Cardiac muscle cell (in vitro differentiated cells and primary cell): ENCODE measurements at regions not wholly inside any gene's neighbourhood (a gene's known extent, or its start where the extent isn't known, plus 50 kb on each side); places are given as distances from the start of the nearest gene placed in this dataset.

ENCODE experiments used
- DNase-seq, 2 donors: peaks; one replicate each; pipeline versions ENCODE4 v3.0.0 to v3.0.0-alpha.2; 2010 to 2017; ENCODE audit warnings: low read depth in 1 of 2, low spot score in 1 of 2
- H3K27ac ChIP-seq: fragments of 200-600 bp; sonication (generic); 2 replicates; pipeline ENCODE4 v1.5.1; 2016
- H3K27me3 ChIP-seq: fragments of 200-600 bp; sonication (generic); 2 replicates; pipeline ENCODE4 v1.6.0; 2016; ENCODE audit warnings: control low read depth
- H3K36me3 ChIP-seq: fragments of 200-600 bp; sonication (generic); 2 replicates; pipeline ENCODE4 v1.5.1; 2016; ENCODE audit warnings: control low read depth
- H3K4me1 ChIP-seq: fragments of 200-600 bp; sonication (generic); 2 replicates; pipeline ENCODE4 v1.8.1; 2017; ENCODE audit warnings: low read depth, mild to moderate bottlenecking, mixed run types
- H3K4me3 ChIP-seq: fragments of 200-600 bp; sonication (generic); 2 replicates; pipeline ENCODE4 v1.5.1; 2016; ENCODE audit warnings: mild to moderate bottlenecking
- H3K9me3 ChIP-seq: fragments of 200-600 bp; sonication (generic); 2 replicates; pipeline ENCODE4 v1.5.1; 2017; ENCODE audit warnings: low read depth, mild to moderate bottlenecking, control low read depth
- TF ChIP-seq, protein P1 (sequence below): IDR thresholded peaks from 2 replicates; pipeline ENCODE4 v1.5.1; 2012; ENCODE audit warnings: low read depth, mild to moderate bottlenecking, low read length

DNA sequence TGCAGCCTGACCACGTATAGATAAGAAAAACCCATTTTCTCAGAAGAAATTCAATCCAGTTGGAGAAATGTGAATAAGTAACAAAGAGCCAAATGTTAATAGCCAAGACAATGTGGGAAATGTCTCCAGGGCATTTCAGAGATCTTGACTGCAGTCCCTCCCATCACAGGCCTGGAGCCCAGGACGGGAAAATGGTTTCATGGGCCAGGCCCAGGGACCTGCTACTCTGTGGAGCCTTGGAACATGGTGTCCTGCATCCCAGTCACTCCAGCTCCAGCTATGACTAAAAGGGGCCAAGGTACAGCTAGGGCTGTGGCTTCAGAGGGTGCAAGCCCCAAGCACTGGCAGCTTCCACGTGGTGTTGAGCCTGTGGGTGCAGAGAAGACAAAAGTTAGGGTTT is 490.0 kb downstream of the CYLC2 start:
- H3K4me1 ChIP-seq = no peaks in the 10 kb centered on the region
- H3K27ac ChIP-seq = no peak overlapping the region
- TF ChIP-seq, protein P1, sequence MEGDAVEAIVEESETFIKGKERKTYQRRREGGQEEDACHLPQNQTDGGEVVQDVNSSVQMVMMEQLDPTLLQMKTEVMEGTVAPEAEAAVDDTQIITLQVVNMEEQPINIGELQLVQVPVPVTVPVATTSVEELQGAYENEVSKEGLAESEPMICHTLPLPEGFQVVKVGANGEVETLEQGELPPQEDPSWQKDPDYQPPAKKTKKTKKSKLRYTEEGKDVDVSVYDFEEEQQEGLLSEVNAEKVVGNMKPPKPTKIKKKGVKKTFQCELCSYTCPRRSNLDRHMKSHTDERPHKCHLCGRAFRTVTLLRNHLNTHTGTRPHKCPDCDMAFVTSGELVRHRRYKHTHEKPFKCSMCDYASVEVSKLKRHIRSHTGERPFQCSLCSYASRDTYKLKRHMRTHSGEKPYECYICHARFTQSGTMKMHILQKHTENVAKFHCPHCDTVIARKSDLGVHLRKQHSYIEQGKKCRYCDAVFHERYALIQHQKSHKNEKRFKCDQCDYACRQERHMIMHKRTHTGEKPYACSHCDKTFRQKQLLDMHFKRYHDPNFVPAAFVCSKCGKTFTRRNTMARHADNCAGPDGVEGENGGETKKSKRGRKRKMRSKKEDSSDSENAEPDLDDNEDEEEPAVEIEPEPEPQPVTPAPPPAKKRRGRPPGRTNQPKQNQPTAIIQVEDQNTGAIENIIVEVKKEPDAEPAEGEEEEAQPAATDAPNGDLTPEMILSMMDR = no peak
- DNase-seq = no peak
- no peaks in the 10 kb centered on the region for H3K9me3 ChIP-seq
- H3K36me3 ChIP-seq = no peaks in the 10 kb centered on the region
- no peaks in the 10 kb centered on the region for H3K27me3 ChIP-seq
- no peak overlapping the region for H3K4me3 ChIP-seq

DNA sequence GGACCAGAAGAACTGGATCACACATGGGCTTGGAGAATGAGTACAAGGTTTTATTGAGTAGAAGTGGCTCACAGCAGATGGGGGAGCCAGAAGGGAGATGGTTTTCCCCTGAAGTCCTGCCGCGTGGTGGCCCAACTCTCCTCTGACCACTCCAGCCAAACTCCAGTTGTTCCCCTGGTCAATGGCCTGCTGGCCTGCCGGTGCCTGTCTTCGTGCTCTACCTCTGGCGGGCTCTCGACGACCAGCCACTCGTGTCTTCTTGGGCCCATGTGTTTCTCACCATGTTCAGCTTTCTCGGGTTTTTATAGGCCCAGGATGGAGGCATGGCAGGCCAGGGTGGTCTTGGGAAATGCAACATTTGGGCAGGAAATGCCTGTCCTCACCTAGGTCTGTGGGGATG is 519.6 kb downstream of the CYLC2 start:
- TF ChIP-seq, protein P1 = no peak
- Histone ChIP-seq H3K27ac (no peak overlapping the region), H3K9me3 (no peaks in the 10 kb centered on the region), H3K4me3 (no peak overlapping the region), H3K36me3 (no peaks in the 10 kb centered on the region), H3K4me1 (no peaks in the 10 kb centered on the region), H3K27me3 (no peaks in the 10 kb centered on the region)
- no peak for DNase-seq

DNA sequence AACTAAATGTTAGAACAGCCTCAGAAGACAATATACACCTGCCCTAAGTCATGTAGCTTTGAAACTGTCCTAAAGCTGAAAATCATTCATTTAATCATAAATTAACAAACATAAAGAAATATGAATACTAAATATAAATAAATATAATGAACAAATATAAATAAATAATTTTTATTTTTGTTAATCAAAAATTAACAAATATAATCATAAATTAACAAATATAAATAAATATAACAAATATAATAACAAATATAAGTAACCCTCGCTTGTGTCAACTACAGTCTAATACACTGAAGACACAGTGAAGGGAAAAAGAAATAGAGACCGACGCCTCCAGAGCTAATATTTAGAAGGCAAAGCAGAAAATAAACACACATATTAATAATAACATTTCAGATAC is 527.3 kb downstream of the CYLC2 start:
- Histone ChIP-seq H3K27ac (no peak overlapping the region), H3K9me3 (no peaks in the 10 kb centered on the region), H3K36me3 (no peaks in the 10 kb centered on the region), H3K27me3 (no peaks in the 10 kb centered on the region), H3K4me3 (no peak overlapping the region), H3K4me1 (no peaks in the 10 kb centered on the region)
- TF ChIP-seq, protein P1 = no peak
- DNase-seq = no peak

DNA sequence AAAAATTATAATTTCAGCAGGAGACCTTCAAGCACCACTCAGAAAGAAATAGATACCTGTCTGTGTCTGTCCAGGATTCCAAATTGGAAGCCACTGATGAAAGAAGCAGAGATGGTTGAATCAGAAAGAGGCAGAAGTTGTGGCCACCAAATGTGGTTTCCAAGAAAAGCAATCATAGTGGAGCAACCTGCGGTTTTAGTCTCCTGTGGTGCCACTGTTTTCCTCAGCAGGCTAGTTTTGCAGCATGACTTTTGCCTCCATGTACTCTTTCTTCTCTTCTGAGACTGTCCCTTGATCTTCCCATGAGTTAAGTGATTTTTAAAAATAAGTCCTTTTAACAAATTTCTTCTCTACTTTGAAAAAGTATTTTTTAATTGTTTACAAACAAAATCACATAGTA is 535.8 kb downstream of the CYLC2 start:
- DNase-seq = no peak
- Histone ChIP-seq H3K27ac (no peak overlapping the region), H3K4me3 (no peak overlapping the region), H3K36me3 (no peaks in the 10 kb centered on the region), H3K9me3 (no peaks in the 10 kb centered on the region), H3K27me3 (no peaks in the 10 kb centered on the region), H3K4me1 (no peaks in the 10 kb centered on the region)
- TF ChIP-seq, protein P1 = no peak

DNA sequence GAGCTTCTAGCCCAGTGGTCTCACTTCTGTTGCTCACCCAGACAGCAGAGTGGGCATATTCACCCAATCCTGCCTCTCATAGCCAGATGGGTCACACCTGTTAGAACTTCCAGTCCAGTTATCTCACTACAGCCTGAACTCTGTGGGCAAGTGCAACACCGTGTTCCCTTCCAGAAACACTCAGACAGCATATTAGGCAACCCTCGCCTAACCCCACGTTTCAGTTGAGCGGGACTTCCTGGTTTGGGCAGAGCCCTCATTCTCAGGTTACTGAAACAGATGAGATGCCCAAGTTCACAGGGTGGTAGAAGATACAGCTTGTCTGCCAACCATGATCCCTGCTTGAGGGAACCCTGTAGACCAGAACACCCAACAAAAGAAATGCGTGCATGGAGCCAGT is 538.2 kb downstream of the CYLC2 start:
- Histone ChIP-seq H3K4me1 (no peaks in the 10 kb centered on the region), H3K4me3 (no peak overlapping the region), H3K9me3 (no peaks in the 10 kb centered on the region), H3K36me3 (no peaks in the 10 kb centered on the region), H3K27ac (no peak overlapping the region), H3K27me3 (no peaks in the 10 kb centered on the region)
- TF ChIP-seq, protein P1 = no peak
- DNase-seq = no peak

DNA sequence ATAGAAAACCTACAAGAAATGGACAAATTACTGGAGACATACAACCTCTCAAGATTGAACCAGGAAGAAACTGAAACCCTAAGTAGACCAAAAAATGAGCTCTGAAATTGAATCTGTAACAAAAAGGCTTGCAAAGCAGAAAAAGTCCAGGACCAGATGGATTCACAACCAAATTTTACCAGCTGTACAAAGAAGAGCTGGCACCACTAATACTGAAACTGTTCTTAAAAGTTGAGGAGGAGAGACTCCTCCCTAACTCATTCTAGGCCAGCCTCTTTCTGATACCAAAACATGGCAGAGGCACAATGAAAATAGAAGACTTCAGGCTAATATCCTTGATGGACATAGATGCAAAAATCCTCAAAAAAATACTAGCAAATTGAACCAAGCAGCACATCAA is 542.3 kb downstream of the CYLC2 start:
- no peak for DNase-seq
- TF ChIP-seq, protein P1 = no peak
- no peaks in the 10 kb centered on the region for H3K4me1 ChIP-seq
- H3K27ac ChIP-seq = no peak overlapping the region
- no peak overlapping the region for H3K4me3 ChIP-seq
- no peaks in the 10 kb centered on the region for H3K27me3 ChIP-seq
- H3K9me3 ChIP-seq = no peaks in the 10 kb centered on the region
- no peaks in the 10 kb centered on the region for H3K36me3 ChIP-seq
